ENCODE measurements at regions not wholly inside any gene's neighbourhood (a gene's known extent, or its start where the extent isn't known, plus 50 kb on each side); places are given as distances from the start of the nearest gene placed in this dataset.

DNA sequence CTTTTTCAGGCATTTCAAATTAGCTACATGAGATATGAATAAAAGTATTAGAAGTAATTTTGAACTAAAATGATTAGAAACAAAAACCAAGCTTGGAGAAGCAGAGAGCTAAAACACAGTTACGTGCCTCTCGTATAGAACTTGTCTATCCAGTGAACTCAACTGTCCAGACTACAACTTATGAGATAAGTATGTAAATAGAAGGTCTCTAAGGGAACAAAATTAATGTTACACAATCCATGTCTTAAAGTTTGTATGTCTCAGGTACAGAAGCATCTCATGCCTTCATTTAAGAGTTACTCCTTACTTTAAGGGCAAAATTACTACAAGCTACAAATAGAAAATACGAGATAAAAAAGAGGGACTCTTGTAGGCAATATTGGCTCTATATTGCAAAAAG lies 316.8 kb downstream of the CETN3 start (continued):
- no peak for TF ChIP-seq NANOG (IDR thresholded peaks at IDR 0.05; ENCODE audit: insufficient read depth, low read depth, low read length, poor library complexity, severe bottlenecking)
